HepG2 (cell line): ENCODE measurements at regions not wholly inside any gene's neighbourhood (a gene's known extent, or its start where the extent isn't known, plus 50 kb on each side); places are given as distances from the start of the nearest gene placed in this dataset.

ENCODE experiments used
- ATAC-seq: fragments of 200-7000 bp; cut with Tn5 transposase; 3 replicates; pipeline ENCODE4 v1.9.1; 2020; ENCODE audit warnings: mild to moderate bottlenecking, moderate library complexity
- BruUV-seq: library from RNA; stranded (reverse); fragments of 400-500 nt; replicated peaks from 2 replicates; lab custom pipeline; 2021; lab: Mats Ljungman, UMichigan
- CTCF ChIA-PET: fragments of 300-600 bp; formaldehyde crosslinking; extraction: SDS; loops from one replicate; lab custom pipeline; 2021; ENCODE audit warnings: low total read pairs, inconsistent platforms, low intra/inter-chr PET ratio; lab: Yijun Ruan, JAX
- POLR2A ChIA-PET: fragments of 350-600 bp; sonication (Branson Sonifier 250); formaldehyde crosslinking; loops from one replicate; lab custom pipeline; 2020; ENCODE audit warnings: antibody characterized with exemption, inconsistent platforms; lab: Yijun Ruan, JAX
- DNase-seq: peaks from one replicate; pipeline ENCODE4 v3.0.0-alpha.2; 2015; ENCODE audit warnings: low spot score
- FAIRE-seq: peaks from 3 replicates; lab custom pipeline; 2011; peaks lifted over from hg19 to GRCh38; lab: Jason Lieb, UNC
- H2AFZ ChIP-seq: one replicate; pipeline ENCODE4 v1.6.1; 2011; ENCODE audit warnings: low read length, inconsistent platforms
- H3K27ac ChIP-seq: fragments of 300-600 bp; 3 replicates; pipeline ENCODE4 v1.8.0; 2011; ENCODE audit warnings: mixed run types, mild to moderate bottlenecking, mixed read lengths, low read length, inconsistent platforms; ENCODE audit not compliant: insufficient read depth; ENCODE audit errors: extremely low read length
- H3K27me3 ChIP-seq, 2 experiments: fragments of 200-600 bp in 1 of 2; 2 replicates in 1 of 2; 3 replicates in 1 of 2; pipeline versions ENCODE4 v1.6.0 to v1.8.0; 2011; ENCODE audit warnings: low read length in 2 of 2, mild to moderate bottlenecking in 2 of 2, moderate library complexity in 2 of 2, inconsistent platforms in 1 of 2; ENCODE audit not compliant: insufficient read depth in 2 of 2, control insufficient read depth in 1 of 2
- H3K36me3 ChIP-seq, 2 experiments: fragments of 200-600 bp in 1 of 2; replicated peaks in 1 of 2; 2 replicates in 1 of 2; 3 replicates in 1 of 2; pipeline versions ENCODE4 v1.5.1 to v1.8.0; 2011; ENCODE audit warnings: low read length in 2 of 2, inconsistent platforms in 1 of 2; ENCODE audit not compliant: insufficient read depth in 2 of 2, control insufficient read depth in 1 of 2
- H3K4me1 ChIP-seq: 2 replicates; pipeline ENCODE4 v1.5.1; 2012; ENCODE audit warnings: low read length, inconsistent platforms; ENCODE audit not compliant: insufficient read depth
- H3K4me2 ChIP-seq: 2 replicates; pipeline ENCODE4 v1.6.0; 2011; ENCODE audit warnings: low read depth, low read length, inconsistent platforms
- H3K4me3 ChIP-seq, 3 experiments: fragments of 200-600 bp in 1 of 3; sonication (generic), shearing (Covaris generic) in 1 of 3; replicated peaks in 1 of 3; 2 replicates each; pipeline ENCODE4 v1.5.1; 2011 to 2016; ENCODE audit warnings: low read length in 3 of 3, inconsistent platforms in 2 of 3, low read depth in 2 of 3, mild to moderate bottlenecking in 2 of 3, control low read depth in 1 of 3, mixed read lengths in 1 of 3; ENCODE audit not compliant: insufficient read depth in 1 of 3
- H3K79me2 ChIP-seq: one replicate; pipeline ENCODE4 v1.6.1; 2011; ENCODE audit warnings: low read length, inconsistent platforms; ENCODE audit not compliant: insufficient read depth
- H3K9ac ChIP-seq: 2 replicates; pipeline ENCODE4 v1.6.0; 2011; ENCODE audit warnings: mild to moderate bottlenecking, low read depth, low read length, inconsistent platforms; ENCODE audit not compliant: insufficient read depth
- H3K9me3 ChIP-seq: 2 replicates; pipeline ENCODE4 v1.5.1; 2012; ENCODE audit warnings: mild to moderate bottlenecking, low read length
- H4K20me1 ChIP-seq: 2 replicates; pipeline ENCODE4 v1.6.0; 2011; ENCODE audit warnings: inconsistent platforms, mild to moderate bottlenecking, low read length, moderate library complexity; ENCODE audit not compliant: insufficient read depth
- AGO2 ChIP-seq: fragments of 200-400 bp; formaldehyde crosslinking; optimal IDR thresholded peaks from 2 replicates; pipeline ENCODE3; 2017; ENCODE audit warnings: mild to moderate bottlenecking, low read depth, low read length, moderate library complexity
- ATF7-NPFF ChIP-seq: sonication (generic); formaldehyde crosslinking; IDR thresholded peaks from 2 replicates; pipeline ENCODE4 v1.8.1; 2023; ENCODE audit warnings: mild to moderate bottlenecking, low read depth, missing genetic modification reagents, moderate library complexity
- CBX5 ChIP-seq: sonication (generic); formaldehyde crosslinking; IDR thresholded peaks from 2 replicates; pipeline ENCODE4 v1.4.0; 2020; ENCODE audit warnings: missing genetic modification reagents, borderline replicate concordance
- CERS6 ChIP-seq: sonication (generic); formaldehyde crosslinking; IDR thresholded peaks from 2 replicates; pipeline ENCODE4 v1.5.0; 2020; ENCODE audit warnings: missing genetic modification reagents
- JDP2 ChIP-seq: sonication (generic); formaldehyde crosslinking; IDR thresholded peaks from 2 replicates; pipeline ENCODE4 v1.8.1; 2022; ENCODE audit warnings: missing genetic modification reagents, borderline replicate concordance
- PATZ1 ChIP-seq: sonication (generic); formaldehyde crosslinking; IDR thresholded peaks from 2 replicates; pipeline ENCODE4 v1.4.0; 2020; ENCODE audit warnings: missing genetic modification reagents
- PHF20 ChIP-seq: sonication (generic); formaldehyde crosslinking; IDR thresholded peaks from 2 replicates; pipeline ENCODE4 v1.5.0; 2020; ENCODE audit warnings: mild to moderate bottlenecking, missing genetic modification reagents
- PHF5A ChIP-seq: IDR thresholded peaks from one replicate; pipeline ENCODE4 v1.6.1; 2018; ENCODE audit warnings: low read depth, missing genetic modification reagents; ENCODE audit not compliant: unreplicated experiment
- RAD21 ChIP-seq: fragments of 450-650 bp; formaldehyde crosslinking; IDR thresholded peaks from 2 replicates; pipeline ENCODE4 v1.5.0; 2020; ENCODE audit warnings: mild to moderate bottlenecking
- SRY ChIP-seq: sonication (generic); formaldehyde crosslinking; IDR thresholded peaks from 2 replicates; pipeline ENCODE4 v1.8.0; 2022; ENCODE audit warnings: mild to moderate bottlenecking, missing genetic modification reagents
- TCF7 ChIP-seq: sonication (generic); IDR thresholded peaks from 2 replicates; pipeline ENCODE4 v1.6.1; 2016; ENCODE audit warnings: antibody characterized with exemption, low read depth
- THAP7 ChIP-seq: sonication (generic); formaldehyde crosslinking; IDR thresholded peaks from 2 replicates; pipeline ENCODE4 v1.8.1; 2023; ENCODE audit warnings: mild to moderate bottlenecking, missing genetic modification reagents
- THYN1 ChIP-seq: sonication (generic); formaldehyde crosslinking; IDR thresholded peaks from 2 replicates; pipeline ENCODE4 v1.8.1; 2023; ENCODE audit warnings: low read depth, mild to moderate bottlenecking, moderate library complexity, missing genetic modification reagents, borderline replicate concordance
- ZC3H13 ChIP-seq: sonication (generic); formaldehyde crosslinking; IDR thresholded peaks from 2 replicates; pipeline ENCODE4 v1.8.1; 2023; ENCODE audit warnings: mild to moderate bottlenecking, missing genetic modification reagents, moderate library complexity
- ZNF451 ChIP-seq: sonication (generic); formaldehyde crosslinking; IDR thresholded peaks from 2 replicates; pipeline ENCODE4 v1.5.0; 2020; ENCODE audit warnings: mild to moderate bottlenecking, missing genetic modification reagents
- ZNF572 ChIP-seq: sonication (generic); formaldehyde crosslinking; IDR thresholded peaks from 2 replicates; pipeline ENCODE4 v1.5.1; 2020; ENCODE audit warnings: mild to moderate bottlenecking, missing genetic modification reagents
- ZNF768 ChIP-seq: sonication (generic); formaldehyde crosslinking; IDR thresholded peaks from 2 replicates; pipeline ENCODE4 v1.4.0; 2020; ENCODE audit warnings: missing genetic modification reagents
- ZNF790 ChIP-seq: sonication (generic); formaldehyde crosslinking; IDR thresholded peaks from 2 replicates; pipeline ENCODE4 v1.8.0; 2022; ENCODE audit warnings: missing genetic modification reagents, mild to moderate bottlenecking, borderline replicate concordance
- in situ Hi-C: cut with HindIII; loops from 2 replicates; pipeline ENCODE4 v1.10.0; 2017; ENCODE audit warnings: low pct_unique_long_range_greater_than_20kb; ENCODE audit not compliant: extremely low pct_ligation_motif_present
- intact Hi-C: fragments of 100-400 bp; cut with micrococcal nuclease; formaldehyde crosslinking; loops from one replicate; pipeline ENCODE4 v1.10.0; 2022; ENCODE audit not compliant: unreplicated experiment

- in situ Hi-C loops: no loop called here
- H3K4me1 ChIP-seq: no peaks in the 10 kb centered on the region
- no peak overlapping the region for H3K9ac ChIP-seq
- no TSS peak for BruUV-seq
- no peaks in the 10 kb centered on the region for H4K20me1 ChIP-seq
- H3K36me3 ChIP-seq: no peaks in the 10 kb centered on the region
- no peak overlapping the region for H3K4me2 ChIP-seq
- ATAC-seq: no peak
- FAIRE-seq: no peak
- no peaks in the 10 kb centered on the region for H3K79me2 ChIP-seq
- no peaks in the 10 kb centered on the region for H3K27me3 ChIP-seq
- H3K9me3 ChIP-seq: no peaks in the 10 kb centered on the region
- ChIA-PET POLR2A (no interaction called here), CTCF (no interaction called here)
- intact Hi-C loops: no loop called here
- no peak overlapping the region for H2AFZ ChIP-seq
- DNase-seq: no peak
- no peak for TF ChIP-seq CBX5 (CRISPR knock-in tag)
- TF ChIP-seq ZNF768 (CRISPR knock-in tag): no peak
- TF ChIP-seq ZNF451 (CRISPR knock-in tag): no peak
- TF ChIP-seq SRY (CRISPR knock-in tag): no peak
- TF ChIP-seq ZC3H13: no peak
- TF ChIP-seq PHF5A (CRISPR knock-in tag): no peak
- no peak for TF ChIP-seq PHF20 (CRISPR knock-in tag)
- TF ChIP-seq TCF7: no peak
- no peak for TF ChIP-seq RAD21 (CRISPR knock-in tag)
- no peak for TF ChIP-seq THYN1 (CRISPR knock-in tag)
- TF ChIP-seq PATZ1 (CRISPR knock-in tag): no peak
- TF ChIP-seq THAP7 (CRISPR knock-in tag): no peak
- TF ChIP-seq CERS6 (CRISPR knock-in tag): no peak
- no peak for TF ChIP-seq JDP2 (CRISPR knock-in tag)
- TF ChIP-seq ZNF572: no peak
- TF ChIP-seq AGO2: no peak
- no peak for TF ChIP-seq ZNF790 (CRISPR knock-in tag)
- no peak for TF ChIP-seq ATF7-NPFF
- H3K4me3 ChIP-seq: no peak overlapping the region
- H3K27ac ChIP-seq: no peak overlapping the region
Observed at GRCh38 chr3:111481551-111481950, 60.4 kb upstream of the CD96 start.
